HG02852 (cell line): ENCODE measurements at regions not wholly inside any gene's neighbourhood (a gene's known extent, or its start where the extent isn't known, plus 50 kb on each side); places are given as distances from the start of the nearest gene placed in this dataset.

ENCODE experiments used
- ATAC-seq: cut with Tn5 transposase; IDR thresholded peaks from one replicate; pipeline ENCODE4 v1.9.1; 2021; ENCODE audit warnings: mild to moderate bottlenecking, moderate library complexity; ENCODE audit not compliant: unreplicated experiment

DNA sequence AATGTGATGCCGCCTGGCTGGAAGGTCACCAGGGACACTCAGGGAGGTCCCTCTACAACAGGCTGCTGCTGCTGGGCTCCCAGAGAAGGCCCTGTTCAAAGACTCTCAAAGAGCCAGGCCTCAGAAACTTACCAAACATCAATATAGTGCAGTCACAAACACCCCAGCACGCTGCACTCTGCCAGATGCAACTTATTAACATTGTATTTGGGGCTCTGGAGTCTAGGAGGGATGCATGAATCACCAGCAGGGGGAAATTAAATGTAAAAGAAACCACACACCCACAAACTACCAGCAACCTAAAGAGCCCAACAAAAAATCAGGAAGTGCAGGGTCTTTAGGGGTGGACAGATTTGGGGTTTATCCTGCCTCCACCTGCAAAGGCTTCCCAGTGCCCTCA, 74.6 kb upstream of the SPATA12 start:
- no peak for ATAC-seq

DNA sequence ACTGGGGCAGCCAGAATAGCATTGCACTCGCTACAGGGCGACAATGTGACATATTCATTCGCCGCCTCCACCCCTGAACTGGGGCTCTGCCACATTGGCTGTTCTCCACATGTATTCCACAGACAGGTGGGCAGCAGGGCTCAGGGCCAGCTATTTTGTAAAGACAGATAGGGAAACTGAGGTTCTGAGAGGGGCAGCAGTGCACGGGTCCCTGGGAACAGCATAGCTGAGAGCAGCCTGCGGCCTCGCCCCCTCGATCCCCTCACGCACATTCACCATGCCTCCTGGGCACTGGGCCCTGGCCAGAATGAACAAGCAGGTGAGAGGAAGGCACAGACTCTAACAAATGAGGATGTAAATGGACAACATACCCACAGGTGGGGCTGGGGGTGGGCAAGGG, 75.0 kb upstream of the SPATA12 start:
- ATAC-seq = no peak

DNA sequence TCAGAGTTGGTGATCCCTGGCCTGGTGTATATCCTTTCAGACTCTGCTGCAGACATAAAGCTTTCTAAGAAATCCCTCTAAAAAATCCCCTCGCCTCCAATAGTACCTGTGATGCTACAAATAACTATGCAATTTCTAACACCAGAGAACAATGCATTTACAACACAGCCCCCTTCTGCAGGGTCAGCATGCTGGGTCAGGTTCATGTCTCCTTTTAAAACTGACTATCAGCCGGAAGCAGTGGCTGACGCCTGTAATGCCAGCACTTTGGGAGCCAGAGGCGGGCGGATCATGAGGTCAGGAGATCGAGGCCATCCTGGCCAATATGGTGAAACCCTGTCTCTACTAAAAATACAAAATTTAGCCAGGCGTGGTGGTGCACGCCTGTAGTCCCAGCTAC, 77.0 kb upstream of the SPATA12 start:
- ATAC-seq = no peak

DNA sequence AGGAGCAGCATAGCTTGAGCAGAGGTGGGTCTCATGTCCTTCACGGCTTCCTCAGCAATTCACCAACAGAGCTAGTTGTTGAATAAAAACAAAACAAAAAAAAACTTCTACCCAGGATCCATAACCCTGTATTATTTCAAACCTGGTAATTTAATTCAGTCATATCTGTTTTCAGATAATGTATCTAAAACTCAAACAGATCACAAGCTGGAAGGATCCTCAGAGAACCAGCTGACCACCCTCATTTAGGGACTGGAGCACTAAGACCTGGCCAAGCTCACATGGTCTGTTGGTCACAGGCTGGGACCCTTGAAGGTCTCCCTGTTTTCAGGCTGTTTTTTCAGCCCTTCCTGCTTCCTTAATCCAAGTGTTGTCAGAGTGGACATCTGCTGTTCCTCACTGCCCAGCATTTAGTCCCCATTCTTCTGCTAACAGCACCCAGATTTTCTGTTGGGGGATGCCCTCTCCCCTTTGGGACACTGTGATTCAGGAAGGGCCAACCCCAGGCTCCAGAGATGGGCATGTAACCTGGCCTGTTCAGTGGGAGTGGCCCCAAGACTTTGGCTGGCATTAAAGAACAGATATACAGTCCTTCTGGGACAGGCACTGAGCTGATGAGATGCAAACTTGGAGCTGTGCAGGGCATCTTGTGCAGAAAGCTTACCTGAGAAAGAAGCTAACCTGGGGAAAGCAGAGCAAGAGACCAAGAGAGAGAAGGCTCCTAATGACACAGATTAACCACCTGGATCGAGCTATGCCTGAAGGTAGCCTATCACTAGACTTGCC, 78.8 kb upstream of the SPATA12 start:
- ATAC-seq = no peak

DNA sequence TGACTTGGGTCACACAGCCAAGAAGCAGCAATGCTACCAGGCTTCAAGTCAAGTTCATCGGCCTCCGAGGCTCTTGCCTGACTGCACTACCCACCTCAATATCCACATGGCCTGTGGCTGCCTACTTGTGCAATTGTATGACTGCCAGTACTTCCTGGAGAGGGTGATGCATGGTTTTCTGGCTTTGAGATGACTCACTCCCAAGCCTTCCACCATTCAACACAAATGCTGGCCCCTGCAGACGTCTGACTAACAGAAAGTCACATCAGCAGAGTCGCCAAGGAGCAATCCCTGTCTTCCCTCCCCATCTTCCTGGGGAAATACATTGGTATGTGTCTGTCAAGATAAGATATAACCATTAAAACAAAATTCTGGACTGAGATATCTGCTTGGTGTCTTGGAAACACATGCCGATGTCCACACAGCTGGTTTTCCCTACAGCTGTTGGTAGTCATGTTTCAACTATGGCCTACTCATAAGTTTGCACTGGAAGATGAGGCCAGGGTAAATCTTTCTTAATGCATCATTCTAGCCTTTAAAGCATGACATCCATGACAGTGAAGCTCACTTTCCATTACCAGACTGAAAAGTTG, 79.6 kb upstream of the SPATA12 start:
- ATAC-seq = no peak

DNA sequence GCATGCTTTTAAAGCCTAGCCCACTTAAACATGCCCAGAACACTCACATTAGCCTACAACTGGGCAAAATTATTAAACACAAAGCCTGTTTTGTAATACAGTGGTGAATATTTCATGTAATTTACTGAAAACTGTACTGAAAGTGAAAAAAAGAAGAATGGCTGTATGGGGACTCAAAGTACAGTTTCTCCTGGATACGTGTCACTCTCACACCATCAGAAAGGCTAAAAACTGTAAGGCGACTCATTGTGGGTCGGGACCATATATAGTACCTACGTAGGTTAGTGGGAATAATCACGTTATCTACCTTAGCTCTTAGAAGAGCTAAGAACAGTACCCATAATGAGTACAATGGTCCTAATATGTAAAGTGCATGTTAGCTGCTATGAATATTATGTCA, 80.2 kb upstream of the SPATA12 start:
- no peak for ATAC-seq

DNA sequence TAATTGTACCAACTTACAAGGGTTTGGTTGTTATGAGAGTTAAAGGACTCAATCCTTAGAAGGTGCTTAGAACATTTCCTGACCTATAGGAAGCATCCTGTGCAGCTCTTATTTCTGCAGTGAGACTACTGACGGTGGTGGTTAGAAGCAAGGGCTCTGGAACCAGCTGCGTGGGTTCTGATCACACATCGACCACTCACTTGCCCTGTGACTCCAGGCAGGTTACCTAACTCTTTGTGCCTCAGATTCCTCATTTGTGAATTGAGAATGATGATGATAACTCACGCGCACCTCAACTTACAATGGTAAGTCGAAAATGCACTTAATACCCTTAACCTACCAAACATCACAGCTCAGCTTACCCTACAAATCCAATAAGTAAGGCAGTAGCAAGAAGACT, 80.7 kb upstream of the SPATA12 start:
- no peak for ATAC-seq

DNA sequence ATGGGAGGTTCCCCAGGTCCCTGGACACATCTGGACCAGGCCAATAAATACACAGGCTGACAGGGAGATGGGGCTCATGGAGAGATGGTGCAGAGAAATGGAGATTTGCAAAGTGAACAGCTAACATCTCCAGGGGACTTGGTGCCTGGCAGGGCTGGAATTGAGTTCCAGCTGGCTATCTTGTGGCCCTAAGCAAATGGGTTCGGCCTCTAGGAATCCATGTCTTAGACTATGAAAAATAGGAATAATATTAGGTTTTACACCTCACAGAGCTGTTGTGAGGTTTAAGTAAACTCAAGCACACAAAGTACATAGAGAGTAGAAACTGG, 82.9 kb upstream of the SPATA12 start:
- ATAC-seq = no peak

DNA sequence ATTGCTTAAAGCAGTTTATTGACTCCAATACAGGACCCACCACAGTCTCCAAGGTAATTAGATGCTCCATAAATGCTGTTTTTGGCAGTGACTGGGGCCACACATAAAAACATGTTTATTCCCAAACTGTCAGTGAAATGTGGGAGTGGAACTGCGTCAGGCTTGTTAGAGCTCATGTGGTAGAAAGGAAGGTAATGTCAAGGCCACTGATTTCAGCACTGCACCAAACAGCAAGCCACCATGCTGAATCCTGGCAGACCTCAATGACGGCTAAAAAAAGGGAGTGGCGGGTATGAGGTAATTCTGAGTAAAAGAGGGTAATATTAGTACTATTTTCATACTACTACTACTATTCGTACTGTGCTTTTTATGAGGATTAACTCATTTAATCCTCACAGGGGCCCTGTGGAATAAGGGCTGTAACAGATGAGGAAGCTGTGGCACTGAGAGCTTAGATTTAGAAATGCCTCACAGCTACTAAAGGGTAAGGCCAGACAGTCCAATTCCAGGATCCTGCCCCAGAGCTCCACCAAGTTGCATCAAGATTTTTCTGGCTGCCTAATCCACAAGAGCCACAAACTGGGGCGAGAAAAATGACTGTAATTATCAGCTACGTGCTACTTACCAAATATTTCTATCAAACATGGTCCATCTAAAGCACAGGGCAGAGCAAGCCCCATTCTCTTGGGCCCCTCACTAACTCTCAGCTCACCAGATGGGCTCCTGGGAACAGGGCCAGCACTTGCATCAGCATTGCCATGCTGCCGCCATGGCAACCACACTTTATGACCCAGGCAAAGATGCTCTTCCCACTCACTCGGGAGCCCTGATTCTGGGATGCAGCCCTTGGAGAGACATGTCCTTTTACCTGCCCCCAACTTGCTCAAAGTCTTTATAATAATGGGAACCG, 83.6 kb upstream of the SPATA12 start:
- no peak for ATAC-seq

DNA sequence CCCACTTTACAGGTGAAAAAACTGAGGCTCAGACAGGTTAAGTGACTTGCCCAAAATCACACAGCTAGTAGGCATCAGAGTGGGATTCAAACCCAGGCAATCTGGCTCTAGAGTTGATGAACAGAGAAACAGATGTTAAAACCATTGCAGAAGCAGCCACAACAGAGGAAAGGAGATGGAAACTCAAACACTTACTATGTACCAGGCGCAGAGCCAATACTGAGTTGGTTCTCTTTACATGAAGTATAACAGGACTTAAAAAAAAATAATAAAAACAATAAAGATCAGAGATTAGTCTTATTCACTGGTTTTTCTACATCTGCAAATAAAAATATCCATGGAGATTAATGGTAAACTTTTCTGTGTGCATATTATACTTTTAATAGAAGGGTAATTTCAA, 84.9 kb upstream of the SPATA12 start:
- no peak for ATAC-seq

DNA sequence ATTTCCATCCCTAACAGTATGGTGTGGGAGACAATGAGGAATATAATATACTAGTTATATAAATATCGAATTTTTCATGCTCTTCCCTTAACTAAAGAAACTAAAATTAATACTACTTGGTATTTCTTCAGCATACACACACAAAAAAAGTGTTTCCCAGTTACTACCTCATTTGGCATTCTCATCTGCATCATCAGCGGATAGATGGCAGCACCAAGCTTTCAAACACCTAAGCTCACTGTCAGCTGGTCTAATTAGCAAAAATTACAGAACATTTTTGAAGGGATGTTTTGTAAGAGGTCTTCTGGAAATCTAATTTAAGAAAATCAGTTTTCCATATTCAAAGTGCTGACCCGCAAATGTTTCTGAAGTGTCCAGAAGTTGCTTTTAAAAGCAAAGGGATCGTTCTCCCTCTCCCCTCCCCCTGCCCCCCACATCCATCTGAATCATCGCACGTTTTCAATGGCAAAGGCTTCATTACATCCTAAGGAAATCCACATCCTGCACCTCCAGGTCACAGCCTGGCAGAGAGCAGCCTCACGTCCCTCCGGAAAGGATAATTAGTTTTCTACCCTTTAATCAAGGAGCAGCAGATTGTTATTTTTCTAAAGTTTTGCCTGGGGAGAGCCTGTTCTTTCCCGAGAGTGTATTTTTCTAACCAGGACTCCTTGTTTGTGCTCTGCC, 86.1 kb upstream of the SPATA12 start:
- ATAC-seq = no peak

DNA sequence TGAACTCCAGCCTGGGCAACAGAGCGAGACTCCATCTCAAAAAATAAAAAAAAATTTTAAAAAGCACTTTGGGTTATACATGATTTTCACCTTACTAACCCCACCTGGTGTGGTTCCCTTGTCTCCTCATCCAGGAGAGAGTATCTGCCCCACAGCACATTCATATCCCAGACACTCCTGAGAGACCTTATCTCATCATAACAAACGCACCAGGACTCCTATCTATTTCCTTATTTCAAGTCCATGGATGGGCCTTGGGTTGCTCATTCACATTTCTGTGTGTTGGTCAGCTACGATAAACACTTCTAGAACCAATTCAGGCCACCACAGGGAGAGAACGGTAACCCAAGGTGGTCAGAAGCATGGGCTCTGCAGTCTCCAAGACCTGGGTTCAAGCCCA, 88.6 kb upstream of the SPATA12 start:
- ATAC-seq = no peak

DNA sequence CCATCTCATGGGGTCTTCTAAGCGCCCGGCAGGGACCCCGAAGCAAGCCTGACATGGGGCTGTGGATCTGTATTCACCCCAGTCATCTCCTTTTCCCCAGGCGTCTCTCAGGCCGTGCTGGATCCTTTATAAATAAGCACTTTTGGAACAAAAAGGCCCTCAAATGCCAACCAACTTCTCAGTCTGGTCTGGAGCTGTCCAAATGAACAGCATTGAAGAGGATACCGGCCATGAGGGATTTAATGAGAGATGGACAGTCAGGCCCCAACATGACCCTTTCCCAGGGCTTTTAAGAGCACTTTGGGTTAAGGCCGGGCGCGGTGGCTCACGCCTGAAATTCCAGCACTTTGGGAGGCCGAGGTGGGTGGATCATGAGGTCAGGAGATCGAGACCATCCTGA, 89.2 kb upstream of the SPATA12 start:
- no peak for ATAC-seq

DNA sequence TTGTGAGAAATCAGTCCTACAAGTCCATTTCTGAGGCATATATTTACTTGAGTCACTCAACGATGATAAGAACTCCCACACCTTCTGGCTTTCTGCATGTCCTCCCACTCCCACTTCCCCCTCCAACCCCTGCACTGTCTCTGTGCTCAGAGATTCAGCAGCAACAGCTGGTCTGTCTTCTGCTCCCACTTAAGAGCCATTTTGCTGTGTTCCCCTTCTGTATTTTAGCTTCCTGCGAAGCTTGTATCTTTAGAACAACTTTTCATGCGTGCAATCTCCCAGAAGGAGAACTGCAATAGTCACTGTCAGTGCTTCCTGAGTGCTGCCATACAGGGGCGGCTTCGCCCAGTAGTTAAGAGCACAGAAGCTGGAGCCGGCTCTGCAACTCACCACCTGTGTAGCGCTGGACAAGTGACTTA, 90.0 kb upstream of the SPATA12 start:
- ATAC-seq = peak; percentile 81

DNA sequence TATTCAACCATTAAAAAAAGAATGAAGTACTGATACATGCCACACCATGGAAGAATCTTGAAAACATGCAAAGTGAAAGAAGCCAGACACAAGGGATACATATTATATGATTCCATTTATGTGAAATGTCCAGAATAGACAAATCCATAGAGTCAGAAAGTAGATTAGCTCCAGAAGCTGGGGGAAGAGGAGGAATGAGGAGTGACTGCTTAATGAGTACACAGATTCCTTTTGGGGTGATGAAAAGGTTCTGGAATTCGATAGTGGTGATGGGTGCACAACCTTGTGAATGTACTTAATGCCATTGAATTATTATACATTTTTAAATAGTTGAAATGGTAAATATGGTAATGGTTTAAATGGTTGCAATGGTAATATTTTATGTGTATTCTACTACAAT, 90.6 kb upstream of the SPATA12 start:
- no peak for ATAC-seq

DNA sequence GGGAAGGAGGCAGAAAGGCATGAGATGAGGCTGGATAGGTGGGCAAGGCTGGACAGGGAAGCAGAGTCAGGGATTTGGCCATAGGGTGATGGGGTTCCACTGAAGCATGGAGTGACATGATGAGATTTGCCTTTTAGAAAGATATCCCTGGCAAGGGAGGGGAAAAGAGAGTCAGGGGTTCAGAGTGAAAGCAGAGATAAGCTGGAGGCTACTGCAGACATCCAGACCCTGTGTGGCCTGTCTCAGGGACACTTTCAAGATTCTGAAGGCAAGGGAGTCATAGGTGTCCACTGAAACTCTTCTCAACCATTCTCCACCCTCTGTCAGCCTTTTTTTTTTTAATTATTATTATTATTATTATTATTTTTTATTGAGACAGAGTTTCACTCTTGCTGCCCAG, 94.0 kb upstream of the SPATA12 start:
- ATAC-seq = no peak

DNA sequence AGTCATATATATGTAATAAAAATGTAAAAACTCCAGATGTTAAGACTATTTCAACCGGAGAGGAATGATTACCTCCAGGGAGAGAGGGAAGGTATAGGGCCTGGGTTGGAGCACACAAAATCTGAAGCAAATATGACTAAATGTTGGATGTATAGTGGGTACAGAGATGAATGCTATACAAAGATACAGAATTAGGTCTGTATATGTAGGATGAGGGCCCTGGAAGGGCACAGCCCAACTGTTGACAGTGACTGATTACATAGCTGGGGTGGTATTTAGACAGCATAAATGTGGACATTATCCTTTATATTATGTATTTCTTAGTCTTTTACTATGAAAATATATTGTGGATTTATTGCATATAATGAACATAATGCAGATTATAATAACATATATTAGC, 94.4 kb upstream of the SPATA12 start:
- ATAC-seq = no peak

DNA sequence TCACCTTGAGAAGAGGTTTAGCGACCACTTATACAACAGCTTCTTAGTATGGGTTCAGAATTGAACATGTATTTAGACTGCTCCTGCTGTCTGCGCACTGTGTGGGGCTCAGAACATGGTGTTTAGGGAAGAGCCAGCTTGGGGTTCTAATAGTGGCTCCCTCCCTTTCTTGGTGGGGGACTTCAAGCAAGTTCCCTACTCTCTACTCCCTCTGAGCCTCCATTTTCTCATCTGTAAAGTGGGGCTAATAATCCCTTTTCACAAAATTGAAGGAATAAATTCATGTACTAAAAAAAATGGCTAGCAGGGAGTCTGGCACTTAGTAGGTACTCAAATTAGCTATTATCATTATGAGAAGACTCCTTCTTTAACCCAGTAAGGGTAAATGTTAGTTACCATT, 97.5 kb upstream of the SPATA12 start:
- no peak for ATAC-seq

DNA sequence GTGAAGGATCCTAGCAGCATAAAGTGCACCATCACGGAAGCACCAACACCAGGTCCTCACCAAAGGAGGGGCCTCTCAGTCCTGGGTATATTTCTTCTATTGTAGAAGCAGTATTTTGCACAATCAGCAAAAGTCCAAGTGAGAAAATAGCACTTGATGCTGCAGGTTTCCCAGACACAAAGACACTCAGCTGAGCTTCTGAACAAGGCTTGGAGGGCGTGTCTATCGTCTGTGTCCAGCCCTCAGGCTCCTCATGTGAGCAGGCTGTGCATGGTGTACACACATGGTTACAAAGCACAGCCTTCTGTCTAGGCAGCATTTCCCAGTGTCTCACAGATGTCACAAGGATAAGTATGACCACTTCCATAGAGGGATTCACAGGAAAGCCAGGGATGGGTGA, 98.3 kb upstream of the SPATA12 start:
- no peak for ATAC-seq

DNA sequence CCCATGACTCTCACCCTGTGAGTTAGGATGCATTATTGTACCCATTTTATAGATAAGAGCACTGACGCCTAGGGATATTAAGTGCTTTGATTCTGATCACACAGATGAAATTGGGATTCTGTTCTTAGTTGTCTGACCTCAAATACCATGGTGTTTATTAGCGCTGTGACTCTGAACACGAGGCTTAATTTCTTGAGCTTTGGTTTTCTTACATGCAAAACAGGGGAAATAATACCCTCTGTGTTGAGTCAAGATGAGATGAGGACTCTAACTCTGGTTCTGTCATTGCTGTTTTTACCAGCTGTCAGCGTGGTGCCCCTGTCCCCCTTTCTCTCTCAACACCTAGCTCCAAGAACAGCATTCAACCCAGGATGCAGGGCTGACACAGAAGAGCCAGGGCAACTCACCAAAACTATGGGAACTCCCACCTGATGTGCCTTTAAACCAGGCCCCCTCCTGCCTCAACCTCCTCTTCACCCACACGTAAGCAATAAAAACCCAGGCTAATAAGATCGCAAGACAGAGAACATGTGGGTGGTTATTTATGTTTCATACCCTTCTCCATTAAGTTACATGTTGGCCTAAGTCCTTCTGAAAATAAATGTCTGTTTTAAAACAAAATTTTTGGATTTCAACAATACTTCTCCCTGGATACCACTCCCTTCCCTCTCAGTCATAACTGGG, 100.1 kb upstream of the SPATA12 start:
- ATAC-seq = peak; percentile 73

DNA sequence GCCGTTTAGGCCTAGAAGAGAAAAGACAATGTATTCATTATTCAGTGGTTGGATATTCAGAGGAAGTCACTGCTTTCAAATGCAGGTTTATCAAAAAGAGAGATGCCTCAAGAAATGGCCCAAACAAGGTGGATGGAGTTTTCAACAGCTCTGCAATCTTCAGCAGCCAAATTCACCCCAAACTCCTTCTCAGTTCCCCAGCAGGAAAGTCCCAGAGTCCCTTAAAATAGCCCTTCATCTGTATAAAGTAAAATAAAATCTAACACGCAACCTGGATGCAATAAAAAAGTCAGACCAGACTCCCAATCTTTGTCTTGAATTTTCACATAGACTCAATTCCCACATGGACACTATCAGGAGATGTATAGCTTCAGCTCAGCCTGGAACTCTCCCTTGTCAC, 101.6 kb upstream of the SPATA12 start:
- ATAC-seq = no peak
